Tibial artery (tissue), 4 donors: ENCODE measurements at regions not wholly inside any gene's neighbourhood (a gene's known extent, or its start where the extent isn't known, plus 50 kb on each side); places are given as distances from the start of the nearest gene placed in this dataset.
A peak's percentile ranks its signal among the peaks of the same experiment; 100 is the strongest.

Experiments used
- DNase-seq, 2 donors: peaks; one replicate each; pipeline ENCODE4 v3.0.0-alpha.2; 2019
- H3K27ac ChIP-seq, 2 donors: fragments of 200-600 bp; sonication (generic) in 1 of 2; 1 replicate in 1 of 2; 2 replicates in 1 of 2; pipeline ENCODE4 v1.5.1; 2018 to 2019; ENCODE audit warnings: mild to moderate bottlenecking in 1 of 2
- H3K27me3 ChIP-seq, 2 donors: fragments of 200-600 bp; sonication (generic) in 1 of 2; one replicate each; pipeline versions ENCODE4 v1.5.1 to v1.6.0; 2016 to 2019
- H3K36me3 ChIP-seq, 3 donors: fragments of 200-600 bp; sonication (generic) in 2 of 3; one replicate each; pipeline ENCODE4 v1.5.1; 2016 to 2019; ENCODE audit warnings: mild to moderate bottlenecking in 2 of 3
- H3K4me1 ChIP-seq, 4 donors: fragments of 200-600 bp; sonication (generic) in 2 of 4; 1 replicate in 3 of 4; 2 replicates in 1 of 4; pipeline ENCODE4 v1.5.1; 2016 to 2019
- H3K4me3 ChIP-seq, 2 donors: fragments of 200-600 bp; sonication (generic) in 1 of 2; 1 replicate in 1 of 2; 2 replicates in 1 of 2; pipeline ENCODE4 v1.5.1; 2018 to 2019; ENCODE audit warnings: mild to moderate bottlenecking in 2 of 2
- H3K9me3 ChIP-seq, 3 donors: fragments of 200-600 bp; sonication (generic) in 1 of 3; one replicate each; pipeline ENCODE4 v1.5.1; 2016 to 2019
- intact Hi-C: fragments of 100-400 bp; cut with DNase I; formaldehyde crosslinking; loops from one replicate; pipeline ENCODE4 v1.15.0; 2023; ENCODE audit warnings: low total_unique reads
- TF ChIP-seq, protein P1 (sequence below), 2 experiments: fragments of 200-600 bp in 1 of 2; fragments of 450-650 bp in 1 of 2; IDR thresholded peaks; one replicate each; pipeline ENCODE4 v1.5.1; 2017 to 2019; ENCODE audit warnings: antibody characterized with exemption in 2 of 2, mild to moderate bottlenecking in 1 of 2, moderate library complexity in 1 of 2

- intact Hi-C loops: no loop called here
- H3K9me3 ChIP-seq: no peaks in the 10 kb centered on the region
- TF ChIP-seq, protein P1, sequence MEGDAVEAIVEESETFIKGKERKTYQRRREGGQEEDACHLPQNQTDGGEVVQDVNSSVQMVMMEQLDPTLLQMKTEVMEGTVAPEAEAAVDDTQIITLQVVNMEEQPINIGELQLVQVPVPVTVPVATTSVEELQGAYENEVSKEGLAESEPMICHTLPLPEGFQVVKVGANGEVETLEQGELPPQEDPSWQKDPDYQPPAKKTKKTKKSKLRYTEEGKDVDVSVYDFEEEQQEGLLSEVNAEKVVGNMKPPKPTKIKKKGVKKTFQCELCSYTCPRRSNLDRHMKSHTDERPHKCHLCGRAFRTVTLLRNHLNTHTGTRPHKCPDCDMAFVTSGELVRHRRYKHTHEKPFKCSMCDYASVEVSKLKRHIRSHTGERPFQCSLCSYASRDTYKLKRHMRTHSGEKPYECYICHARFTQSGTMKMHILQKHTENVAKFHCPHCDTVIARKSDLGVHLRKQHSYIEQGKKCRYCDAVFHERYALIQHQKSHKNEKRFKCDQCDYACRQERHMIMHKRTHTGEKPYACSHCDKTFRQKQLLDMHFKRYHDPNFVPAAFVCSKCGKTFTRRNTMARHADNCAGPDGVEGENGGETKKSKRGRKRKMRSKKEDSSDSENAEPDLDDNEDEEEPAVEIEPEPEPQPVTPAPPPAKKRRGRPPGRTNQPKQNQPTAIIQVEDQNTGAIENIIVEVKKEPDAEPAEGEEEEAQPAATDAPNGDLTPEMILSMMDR (IDR thresholded peaks at IDR 0.05): no peak
- no peaks in the 10 kb centered on the region for H3K4me1 ChIP-seq
- no peaks in the 10 kb centered on the region for H3K36me3 ChIP-seq
- no peak overlapping the region for H3K27ac ChIP-seq
- no peak for DNase-seq
- no peaks in the 10 kb centered on the region for H3K27me3 ChIP-seq
- no peak overlapping the region for H3K4me3 ChIP-seq
Measured at GRCh38 chr2:144668493-144669110, 148.7 kb upstream of the ZEB2 start.

DNA sequence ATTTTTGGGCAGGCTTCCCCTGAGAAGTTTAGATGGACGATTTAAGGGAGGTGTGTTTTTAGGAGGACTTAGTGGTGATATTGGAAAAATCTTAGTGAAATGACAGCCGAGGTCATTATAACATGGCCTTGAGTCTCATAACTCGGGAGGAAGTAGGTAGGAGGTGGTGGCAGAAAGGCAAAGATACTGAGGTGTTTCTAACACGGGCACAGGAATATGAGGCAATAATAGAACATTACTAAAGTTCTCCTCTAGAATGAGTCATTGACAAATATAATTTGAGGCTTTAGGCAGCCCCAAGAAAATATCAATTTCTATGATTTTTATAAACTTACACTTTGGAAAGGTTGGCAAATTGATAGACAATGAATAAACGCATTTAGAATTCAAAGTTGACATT lies 146.1 kb upstream of the ZEB2 start:
- Histone ChIP-seq H3K4me1 (no peaks in the 10 kb centered on the region), H3K27me3 (no peaks in the 10 kb centered on the region), H3K36me3 (no peaks in the 10 kb centered on the region), H3K9me3 (no peaks in the 10 kb centered on the region), H3K27ac (no peak overlapping the region), H3K4me3 (no peak overlapping the region)
- TF ChIP-seq, protein P1 (IDR thresholded peaks at IDR 0.05): no peak
- intact Hi-C loops: no loop called here
- no peak for DNase-seq

GRCh38 chr2:144663207-144663606 lies 143.3 kb upstream of the ZEB2 start:
- H3K27ac ChIP-seq: no peak overlapping the region

DNA sequence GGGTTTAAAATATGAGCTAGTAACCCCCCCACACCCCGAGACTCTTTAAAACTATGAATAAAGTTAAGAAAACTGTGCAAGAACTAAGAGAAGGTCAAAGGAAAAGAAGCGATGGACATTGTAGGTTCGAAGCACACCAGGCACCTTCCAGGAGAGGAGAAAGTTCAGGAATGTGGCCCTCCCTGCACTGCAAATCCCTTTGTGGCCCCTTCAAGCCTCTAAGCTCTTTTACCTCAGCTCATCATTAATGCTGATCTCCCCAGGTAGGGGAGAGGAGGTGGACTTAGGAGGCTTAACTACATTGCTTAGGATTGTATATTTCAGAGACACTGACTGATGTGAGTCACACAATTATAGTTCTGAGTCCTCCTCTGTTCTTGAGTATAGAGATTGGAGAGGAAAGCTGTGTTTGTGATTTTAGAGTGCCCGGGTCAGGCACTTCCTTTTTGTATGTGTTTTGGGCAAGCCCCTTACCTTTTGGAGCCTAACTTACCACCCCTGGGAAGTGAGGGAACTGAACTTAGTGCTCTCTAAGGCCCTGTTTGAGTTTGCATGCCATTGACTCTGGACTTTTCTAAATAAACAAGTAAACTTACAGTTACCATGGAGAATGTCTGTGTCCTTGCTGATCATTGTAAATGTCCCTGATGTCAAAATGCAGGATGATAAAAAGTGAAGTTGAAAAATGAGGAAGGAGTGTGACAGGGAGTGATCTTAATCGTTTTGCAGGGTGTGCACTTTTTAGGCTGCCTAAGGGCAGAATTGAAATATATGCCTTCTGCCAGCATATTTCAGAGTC lies 140.8 kb upstream of the ZEB2 start:
- TF ChIP-seq, protein P1 (IDR thresholded peaks at IDR 0.05): no peak
- Histone ChIP-seq H3K4me3 (no peak overlapping the region), H3K9me3 (no peaks in the 10 kb centered on the region), H3K27ac (no peak overlapping the region), H3K27me3 (no peaks in the 10 kb centered on the region), H3K4me1 (no peaks in the 10 kb centered on the region), H3K36me3 (no peaks in the 10 kb centered on the region)
- intact Hi-C loops: no loop called here
- no peak for DNase-seq

More at GRCh38 chr2:144663207-144663606, 143.3 kb upstream of the ZEB2 start:
- Histone ChIP-seq H3K4me1 (no peaks in the 10 kb centered on the region), H3K27me3 (no peaks in the 10 kb centered on the region), H3K9me3 (no peaks in the 10 kb centered on the region), H3K4me3 (no peak overlapping the region), H3K36me3 (no peaks in the 10 kb centered on the region)
- DNase-seq: no peak
- TF ChIP-seq, protein P1 (IDR thresholded peaks at IDR 0.05): no peak
- intact Hi-C loops: no loop called here

DNA sequence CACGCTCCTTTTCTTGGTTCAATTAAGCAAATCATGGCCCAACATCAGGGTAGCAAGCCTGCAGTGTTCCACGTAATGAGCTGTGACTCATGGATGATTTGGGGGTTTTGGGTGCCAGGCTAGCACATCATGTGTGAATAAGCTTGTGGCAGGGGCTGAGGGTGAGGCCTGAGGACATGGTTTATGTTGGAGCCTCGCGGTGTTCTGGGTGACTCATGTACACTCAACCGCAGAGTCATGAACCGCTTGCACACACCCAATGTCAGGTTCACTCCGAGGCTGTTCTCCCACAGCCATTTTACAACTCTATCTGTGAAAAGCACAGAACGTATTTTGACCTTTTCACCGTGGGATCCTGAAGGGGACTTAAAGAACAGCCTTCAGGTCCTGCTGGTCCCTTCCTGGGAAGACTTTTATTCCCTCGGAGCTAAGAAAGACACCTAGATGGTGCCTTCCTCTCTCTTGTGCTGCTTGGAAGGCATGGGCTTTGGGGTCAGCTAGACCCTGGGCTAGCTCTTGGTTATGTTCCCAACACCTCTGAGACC lies 139.9 kb upstream of the ZEB2 start:
- TF ChIP-seq, protein P1 (IDR thresholded peaks at IDR 0.05): no peak
- no peaks in the 10 kb centered on the region for H3K4me1 ChIP-seq
- peak overlapping the region in 1 of 2 donors; percentile 17 for H3K27ac ChIP-seq
- intact Hi-C loops: no loop called here
- H3K4me3 ChIP-seq: no peak overlapping the region
- DNase-seq: peak; percentile 42 to 70
- H3K9me3 ChIP-seq: no peaks in the 10 kb centered on the region
- no peaks in the 10 kb centered on the region for H3K36me3 ChIP-seq
- no peaks in the 10 kb centered on the region for H3K27me3 ChIP-seq
